ENCODE measurements at regions not wholly inside any gene's neighbourhood (a gene's known extent, or its start where the extent isn't known, plus 50 kb on each side); places are given as distances from the start of the nearest gene placed in this dataset.

DNA sequence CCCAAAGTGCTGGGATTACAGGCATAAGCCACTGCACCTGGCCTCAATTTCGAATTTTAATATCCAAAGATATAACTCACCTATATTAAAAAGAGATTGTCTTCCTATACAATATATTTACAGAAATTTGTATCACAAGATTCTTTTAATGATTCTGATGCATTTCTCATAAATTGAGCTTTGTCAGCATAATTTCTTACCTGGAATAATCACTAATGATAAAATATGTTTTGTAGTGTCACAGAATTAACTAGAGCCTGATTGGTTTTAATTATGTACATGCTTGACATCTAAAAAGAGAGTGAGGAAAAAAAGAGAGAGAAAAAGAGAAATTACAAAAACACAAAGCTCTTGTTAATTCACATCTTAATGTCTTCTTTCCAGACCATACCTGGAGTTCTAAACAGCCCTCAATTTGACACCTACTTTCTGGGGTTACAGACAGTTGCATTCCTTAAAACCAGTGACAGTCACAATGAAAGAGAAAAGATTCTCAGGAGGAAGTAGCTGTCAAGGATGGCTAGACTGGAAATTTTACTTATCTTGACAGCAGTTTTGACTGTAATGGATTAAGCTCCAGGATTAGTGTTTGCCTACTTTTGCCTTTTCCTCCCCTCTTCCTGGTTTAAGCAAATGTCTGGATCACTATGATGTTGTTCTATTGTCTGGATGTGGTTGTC, 214.4 kb downstream of the SPRY2 start:
- DNase-seq, result no peak

DNA sequence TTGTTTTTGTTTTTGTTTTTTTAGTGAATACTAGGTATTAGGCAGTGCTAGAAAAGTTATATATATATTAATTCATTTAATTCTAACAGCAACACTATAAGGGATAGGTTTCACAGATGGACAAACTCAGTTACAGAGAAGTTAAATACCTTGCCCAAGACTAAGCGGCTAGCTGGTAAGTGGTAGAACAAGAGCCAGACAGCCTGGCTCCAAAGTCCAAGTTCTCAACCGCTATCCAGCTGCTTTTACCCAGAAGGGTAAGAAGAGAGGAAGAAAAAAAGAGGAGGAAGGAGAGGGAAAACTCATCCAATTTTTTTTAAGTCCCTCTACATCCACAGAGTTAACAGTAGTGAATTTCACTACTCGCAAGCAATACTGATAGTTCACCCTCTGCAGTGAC, 217.0 kb downstream of the SPRY2 start:
- no peak for DNase-seq

DNA sequence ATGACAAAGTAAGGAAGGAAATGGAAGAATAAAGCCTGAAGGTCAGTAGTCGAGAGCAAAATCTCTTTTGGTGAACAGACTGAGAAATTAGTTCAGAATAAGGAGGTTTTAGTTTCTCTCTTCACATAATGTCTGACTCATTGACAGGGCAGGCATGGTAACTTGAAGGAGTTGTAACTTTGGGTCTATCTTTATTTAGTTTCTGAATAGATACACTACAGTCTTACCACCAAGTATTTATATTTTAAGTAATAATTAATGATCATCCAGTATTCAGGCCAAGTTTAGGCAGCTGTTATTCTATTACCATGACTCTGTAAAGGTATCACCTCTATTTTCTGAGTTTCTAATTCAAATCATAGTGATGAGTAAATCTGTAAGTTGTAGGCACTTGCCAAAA, 219.9 kb downstream of the SPRY2 start:
- no peak for DNase-seq

DNA sequence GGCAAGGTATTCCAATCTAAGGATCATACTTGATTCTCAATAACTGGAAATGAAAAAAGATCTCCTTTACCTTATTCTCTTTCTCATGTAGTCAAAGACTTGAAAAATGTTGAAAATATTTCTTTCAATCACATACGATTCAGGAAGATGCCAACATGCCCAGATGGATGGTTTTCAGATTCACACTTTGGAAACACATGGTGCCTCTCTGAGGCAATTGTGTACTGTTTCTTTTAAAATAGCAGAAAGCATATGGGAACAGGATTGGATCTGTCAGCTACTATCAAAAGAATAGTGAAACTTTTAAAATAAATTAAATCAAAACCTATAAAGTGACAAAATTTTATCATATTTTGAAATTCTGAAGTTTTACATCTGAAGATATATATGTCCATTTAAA, 222.4 kb downstream of the SPRY2 start:
- no peak for DNase-seq

DNA sequence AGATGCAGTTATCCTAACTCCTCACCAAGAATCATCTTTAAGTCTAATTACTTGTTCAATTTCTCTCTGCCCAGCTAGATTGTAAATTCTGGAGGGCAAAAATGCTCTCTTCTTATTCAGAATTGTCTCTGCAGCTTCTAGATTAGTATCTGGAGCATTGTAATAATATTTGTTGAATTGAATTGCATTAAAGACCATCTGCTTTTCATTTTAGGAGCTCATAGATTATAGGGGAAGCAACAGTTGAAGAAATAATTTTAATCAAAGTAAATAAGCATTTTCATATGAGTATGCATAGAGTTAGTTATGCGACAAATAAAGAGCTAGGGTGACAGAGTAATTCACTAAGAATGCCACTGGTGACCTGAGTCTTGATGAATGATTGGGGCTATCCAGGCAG, 222.8 kb downstream of the SPRY2 start:
- no peak for DNase-seq

DNA sequence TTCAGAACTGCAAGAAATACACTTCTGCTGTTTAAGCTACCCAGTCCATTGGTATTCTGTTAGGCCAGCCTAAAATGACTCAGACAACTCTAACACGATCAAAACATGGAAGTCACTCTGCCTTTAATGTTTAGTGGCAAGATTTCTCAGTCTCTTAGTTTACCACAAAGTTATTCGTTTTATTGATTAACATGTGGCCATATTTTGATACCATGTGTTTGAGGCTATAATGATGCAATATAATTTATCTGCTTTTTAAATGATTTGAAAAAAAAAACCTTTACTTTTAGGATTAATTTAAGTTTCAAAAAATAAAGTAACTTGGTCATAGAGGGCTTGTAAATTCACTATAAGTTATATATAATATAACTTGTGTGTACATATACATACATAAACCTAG, 223.4 kb downstream of the SPRY2 start:
- DNase-seq, result no peak

DNA sequence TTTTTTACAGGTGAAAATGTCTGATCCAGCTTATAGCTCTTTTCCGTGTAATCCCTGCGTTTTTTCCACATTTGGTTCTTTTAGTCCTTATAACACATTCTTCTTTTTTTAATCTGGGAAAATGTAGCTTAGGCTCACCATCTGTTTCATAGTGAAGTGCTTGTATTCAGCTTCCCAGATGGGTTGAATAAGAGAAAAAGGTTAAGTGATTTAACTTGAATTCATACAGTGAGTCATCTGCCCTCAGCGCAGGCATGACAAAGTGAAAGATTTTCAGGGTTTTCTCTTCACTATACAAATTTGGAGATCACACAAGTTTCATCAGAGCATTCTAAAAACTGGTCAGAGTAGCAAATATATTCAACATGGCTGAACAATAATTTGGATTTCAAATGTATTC, 224.8 kb downstream of the SPRY2 start:
- DNase-seq, result no peak

DNA sequence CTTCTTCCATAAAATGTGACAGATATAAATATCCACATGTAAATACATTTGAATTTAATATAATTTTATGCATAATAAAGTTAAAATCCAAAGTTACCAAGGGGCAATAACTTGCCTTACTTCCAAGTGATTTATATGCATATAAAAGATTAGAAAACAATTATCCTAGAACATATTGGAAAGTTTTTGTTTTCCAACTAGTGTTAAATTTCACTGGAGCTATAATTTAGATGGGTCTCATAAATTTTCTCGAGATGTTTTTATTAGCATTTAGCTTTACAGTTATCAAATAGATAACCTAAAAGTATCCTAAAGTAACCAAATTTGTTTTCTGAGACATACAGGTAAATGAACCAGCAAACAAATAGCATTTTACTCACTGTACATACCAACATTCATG, 225.3 kb downstream of the SPRY2 start:
- no peak for DNase-seq

DNA sequence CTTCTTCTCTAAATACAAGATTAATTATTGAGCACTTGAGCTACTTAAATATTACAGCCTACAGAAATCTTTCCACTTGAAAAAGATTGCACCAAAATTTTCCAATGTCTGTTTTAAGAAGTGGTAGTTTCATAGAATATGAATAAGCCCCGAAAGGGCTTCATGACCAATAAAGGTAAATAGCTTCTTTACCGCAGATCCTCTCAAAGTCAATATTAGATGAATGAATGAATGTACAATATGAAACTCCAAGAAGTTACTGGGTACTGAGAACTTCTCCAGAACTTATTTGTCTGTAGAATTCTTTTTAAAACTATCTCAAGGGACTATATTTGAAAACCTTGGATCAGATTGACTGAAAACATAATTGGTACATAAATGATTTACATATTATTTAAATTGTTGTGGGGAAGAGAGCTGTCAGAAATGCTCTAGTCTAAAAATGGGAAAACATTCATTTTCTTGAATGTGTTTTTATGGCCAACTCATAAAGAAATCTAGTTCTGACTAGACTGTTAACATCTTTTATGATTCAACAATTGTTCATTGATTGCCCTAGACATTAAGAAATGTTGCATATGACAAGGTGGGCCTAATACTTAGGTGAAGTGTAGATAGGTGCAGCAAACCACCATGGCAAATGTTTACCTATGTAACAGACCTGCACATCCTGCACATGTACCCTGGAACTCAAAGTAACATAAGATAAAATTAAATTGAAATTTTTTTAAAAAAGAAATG, 227.0 kb downstream of the SPRY2 start:
- DNase-seq, result no peak

DNA sequence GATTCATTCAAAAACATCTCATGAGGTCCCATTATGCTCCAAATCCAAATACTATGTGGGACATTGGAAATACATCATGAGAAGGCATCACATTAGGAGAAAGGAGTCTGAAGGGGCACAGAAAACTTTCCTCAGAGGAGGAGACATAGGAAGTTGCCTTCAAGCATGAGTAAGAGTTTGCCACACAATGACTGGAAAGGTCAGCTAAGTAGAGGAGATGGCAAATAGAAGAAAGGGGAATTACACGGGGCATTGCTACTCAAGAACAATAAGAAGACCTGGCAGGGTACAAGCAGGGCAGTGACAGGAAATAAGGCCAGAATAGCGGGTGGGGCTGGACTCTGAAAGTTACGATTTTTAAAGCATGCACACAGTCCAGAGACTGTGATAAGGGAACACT, 231.6 kb downstream of the SPRY2 start:
- DNase-seq, result no peak

DNA sequence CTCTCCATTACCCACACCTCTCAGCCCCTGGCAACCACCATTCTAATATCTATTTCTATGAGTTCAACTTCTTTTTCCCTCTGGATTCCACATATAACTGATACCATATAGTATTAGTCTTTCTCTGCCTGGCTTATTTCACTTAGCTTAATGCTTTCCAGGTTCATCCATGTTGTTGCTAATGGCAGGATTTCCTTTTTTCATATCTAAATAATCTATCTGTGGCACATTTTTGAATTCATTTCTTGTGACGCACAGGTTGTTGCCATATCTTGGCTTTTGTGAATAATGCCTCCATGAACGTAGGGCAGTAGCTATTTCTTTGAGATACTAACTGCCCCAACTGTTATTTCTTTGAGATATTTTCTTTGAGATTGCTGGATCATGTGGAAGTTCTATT, 235.6 kb downstream of the SPRY2 start:
- no peak for DNase-seq

DNA sequence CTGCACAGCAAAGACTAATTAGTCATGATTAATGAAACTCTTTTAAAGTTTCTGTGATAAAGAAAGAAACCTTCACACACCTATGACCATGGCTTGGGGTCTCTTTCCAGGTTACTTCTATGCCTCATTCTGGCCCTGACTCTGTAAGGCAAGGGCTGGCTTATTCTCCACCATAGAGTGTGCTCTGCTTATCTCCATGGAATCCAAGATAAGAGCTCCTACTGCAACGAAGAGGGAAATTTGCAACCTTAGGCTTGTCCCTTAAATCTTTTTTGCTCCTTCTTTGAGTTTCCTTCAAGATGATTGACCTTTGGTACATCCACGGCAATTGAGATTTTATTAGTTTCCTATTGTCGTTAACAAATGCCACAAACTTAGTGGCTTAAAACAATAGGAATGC, 239.9 kb downstream of the SPRY2 start:
- DNase-seq, result no peak

DNA sequence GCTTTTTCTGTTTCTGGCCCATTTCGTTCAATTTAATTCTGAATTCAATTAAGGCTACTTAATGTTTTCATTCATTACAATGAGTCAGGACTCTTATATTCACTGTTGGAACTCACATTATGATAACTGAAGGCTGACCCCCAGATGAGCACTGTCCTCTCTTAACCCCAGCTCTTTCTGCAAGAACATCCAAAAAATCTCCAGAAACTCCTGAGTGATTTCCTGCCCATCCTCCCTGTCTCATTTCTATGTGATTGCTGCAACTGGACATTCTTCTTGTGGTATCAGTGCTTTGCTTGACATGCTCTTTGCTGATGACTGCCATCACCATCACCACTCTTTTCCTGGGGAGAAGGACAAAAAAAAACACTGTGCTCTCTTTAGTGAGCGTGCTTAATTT, 240.3 kb downstream of the SPRY2 start:
- DNase-seq, result no peak

DNA sequence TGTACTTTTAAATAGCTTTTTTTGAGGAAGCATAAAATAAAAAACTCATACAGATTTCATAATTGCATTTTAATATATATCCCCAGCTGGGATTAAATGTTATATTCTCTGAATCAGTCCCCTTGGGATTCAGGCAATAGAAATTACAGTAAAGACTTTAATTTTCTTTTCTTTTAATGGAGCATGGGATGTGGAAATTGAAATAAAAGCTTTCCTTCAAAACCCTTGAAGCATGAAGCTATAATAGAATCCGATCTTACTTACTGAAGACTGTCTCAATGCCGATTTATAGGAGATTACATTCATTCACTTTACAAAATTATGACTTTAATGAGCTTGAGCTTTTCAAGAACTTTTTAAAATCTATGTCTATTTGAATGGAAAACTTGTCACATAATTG, 243.4 kb downstream of the SPRY2 start:
- no peak for DNase-seq

DNA sequence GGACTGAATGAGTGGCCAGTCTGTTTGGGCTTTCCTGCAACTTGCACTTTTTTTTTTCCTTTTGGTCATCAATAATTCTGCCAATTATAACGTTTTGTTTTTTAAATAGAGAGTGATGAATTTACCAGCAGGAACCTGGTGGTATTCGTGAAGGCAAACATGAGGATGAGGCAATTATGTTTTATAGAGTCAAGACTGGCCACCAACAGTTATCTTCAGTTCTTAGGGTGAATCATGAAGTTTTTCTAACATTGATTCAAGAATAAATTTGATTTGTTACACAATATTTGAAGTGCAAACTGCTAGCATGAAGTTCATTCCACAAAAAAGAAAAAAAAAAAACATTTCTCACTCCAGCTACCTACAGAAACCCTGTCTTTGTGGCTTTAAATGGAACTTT, 244.5 kb downstream of the SPRY2 start:
- no peak for DNase-seq

DNA sequence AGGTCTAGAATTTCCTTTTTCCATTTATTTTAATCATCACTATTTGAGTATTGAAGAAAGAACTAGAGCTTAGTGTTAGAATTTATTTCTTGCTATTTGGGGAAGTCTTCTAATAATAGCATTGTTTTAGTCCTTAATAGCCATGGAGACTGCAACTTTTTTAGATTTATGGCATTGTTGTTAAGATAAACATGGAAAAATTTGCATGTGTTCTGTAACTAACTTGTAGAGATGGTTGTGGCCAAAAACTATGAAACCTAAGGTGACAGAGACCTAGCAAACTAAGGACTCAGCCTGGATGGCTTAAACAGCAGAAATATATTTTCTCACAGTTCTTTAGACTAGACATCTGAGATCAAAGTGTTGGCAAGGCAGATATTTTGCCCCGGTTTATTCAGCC, 246.4 kb downstream of the SPRY2 start:
- DNase-seq, result no peak

DNA sequence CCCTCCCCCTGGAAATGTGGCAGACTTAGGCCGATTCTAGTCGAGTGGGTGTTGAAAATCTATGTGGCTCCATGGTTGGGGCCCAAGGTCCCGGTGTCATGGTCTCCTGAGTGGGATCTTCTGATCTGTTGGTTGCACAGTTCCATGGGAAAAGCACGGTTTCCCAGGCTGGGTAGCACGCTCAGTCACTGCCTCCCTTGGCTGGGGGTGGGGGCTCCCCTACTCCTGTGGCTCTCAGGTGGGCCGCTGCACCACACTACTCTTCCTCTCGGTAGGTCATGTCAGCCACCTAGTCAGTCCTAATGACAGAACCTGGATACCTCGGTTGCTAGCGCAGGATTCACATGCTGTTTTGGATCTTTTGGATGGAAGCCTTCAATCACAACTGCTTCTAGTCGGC, 247.0 kb downstream of the SPRY2 start:
- no peak for DNase-seq

DNA sequence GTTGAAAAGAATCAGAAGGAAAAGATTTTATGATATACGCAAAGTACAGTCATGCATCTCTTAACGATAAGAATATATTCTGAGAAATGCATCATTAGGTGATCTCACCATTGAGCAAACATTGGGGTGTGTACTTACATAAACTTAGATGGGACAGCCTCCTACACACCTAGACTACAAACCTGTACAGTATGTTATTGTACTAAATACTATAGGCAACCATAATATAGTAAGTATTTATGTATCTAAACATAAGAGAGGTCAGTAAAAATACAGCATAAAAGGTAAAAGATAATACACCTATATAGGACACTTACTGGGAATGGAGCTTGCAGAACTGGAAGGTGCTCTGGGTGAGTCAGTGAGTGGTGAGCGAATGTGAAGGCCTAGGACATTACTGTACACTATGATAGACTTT, 254.6 kb downstream of the SPRY2 start:
- DNase-seq, result no peak

DNA sequence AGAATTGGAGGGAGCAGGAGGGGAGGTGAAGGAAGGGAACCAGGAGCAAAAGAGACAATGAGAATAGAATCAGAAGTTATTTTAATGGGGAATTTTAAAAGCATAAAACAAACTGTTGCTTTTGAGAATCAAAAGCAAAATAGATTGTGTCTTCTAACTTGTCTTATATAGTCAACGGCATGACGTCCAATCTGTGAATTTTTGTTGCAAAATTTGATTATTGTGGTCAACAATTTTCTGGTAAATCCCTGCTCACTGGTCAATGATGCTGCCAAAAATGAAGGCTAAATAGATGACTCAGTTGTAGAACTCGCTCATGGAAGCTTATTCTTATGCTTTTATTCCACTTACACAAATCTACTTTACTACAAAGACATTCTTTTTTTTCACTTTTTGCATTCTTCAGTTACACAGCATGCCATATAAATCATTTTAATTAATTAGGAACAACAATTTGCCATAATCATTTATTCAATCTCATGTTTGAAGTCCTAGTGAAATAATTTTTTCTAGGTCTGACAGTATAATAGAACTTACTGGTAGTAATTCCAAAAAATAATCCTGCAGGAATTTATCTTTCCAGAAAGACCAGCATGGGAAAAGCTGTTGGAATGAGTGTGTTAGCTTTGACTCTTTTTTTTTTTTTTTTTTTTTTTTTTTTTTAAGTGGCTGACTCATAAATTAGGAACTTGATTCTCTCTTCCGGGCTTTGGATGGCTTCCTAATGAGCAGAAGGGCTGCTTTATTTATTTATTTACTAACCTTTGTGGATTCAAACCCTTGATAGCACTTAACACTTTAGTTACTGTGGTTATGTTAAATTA, 256.9 kb downstream of the SPRY2 start:
- DNase-seq, result no peak

DNA sequence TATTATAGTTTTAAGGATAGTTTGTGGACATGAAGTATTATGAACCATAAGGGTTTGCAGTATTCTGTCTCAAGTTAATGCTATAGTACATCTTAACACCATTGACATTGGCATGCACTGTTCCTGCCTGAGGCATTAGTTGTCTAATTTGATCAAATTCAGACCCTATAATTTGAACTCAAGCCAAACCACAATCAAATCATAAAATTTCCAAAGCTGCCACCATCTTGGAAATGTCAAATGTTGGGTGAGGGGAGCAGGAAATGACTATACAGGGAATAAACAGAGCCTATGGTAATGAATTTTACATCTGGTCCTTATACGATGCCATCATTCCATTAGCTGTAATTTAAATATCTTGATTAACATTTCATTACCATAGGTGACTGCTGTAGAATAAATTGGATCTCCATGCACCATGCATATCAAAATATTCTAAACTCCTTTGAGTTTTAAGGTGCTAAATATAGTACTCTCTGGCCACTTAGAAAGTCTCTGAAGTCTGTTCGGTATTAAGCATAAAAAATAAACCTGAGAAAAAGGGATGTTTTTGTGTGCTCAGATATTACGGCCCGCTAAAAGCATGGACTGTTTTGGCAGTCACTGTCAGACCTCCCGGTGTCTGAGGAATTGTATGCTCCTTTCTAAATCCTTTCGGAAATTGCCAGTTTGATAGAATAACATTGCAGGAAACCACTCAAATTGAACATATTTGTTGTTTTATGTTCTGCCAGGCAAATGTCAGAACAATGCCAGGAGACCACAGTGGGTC, 257.7 kb downstream of the SPRY2 start:
- DNase-seq, result peak; percentile 20

DNA sequence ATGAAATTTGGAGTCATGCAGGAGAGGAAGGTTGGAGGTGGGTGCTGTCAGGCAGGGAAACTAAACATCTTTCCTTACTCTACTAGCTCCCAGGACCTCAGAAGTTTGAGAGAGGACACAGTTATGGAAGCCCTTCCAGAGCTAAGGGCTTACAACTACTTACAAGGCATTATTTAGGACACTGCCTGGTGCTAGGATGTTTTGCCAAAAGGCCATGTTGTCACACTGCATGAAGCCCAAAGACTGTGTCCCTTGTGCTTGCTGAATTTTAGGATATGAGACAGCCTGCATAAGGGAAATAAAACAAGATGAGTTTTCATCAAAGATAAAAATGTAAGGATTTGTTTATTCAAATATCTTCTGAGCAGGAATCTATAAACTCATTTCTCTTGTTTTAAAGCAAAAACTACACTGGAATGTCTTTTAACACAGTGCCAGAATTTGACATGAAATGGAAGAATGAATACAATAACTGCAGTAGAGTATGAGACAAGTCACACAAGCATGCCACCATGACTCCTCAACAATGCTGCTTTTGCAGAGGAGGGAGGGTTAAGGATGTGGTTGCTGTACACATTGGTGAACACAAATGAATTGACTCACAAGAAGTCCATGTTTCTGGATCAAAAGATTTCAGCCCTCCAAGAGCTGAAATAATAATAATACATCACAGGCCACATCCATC, 258.4 kb downstream of the SPRY2 start:
- no peak for DNase-seq

DNA sequence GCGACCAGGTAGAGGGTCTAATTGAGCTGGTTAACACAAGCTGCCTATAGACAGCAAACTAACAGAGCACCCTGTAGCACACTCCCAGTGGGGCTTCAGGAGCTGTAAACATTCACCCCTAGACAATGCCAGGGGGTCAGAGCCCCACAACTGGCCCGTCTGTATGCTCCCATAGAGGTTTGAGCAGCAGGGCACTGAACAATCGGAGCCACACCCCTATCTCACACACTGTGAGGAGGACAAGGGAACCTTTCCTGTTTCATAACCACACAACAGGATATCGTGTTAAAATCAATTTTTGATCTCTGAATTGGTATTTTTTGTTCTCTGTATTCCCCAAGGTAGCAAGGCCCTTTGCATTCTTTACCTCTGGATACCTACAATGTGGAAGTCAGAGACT, 266.1 kb downstream of the SPRY2 start:
- DNase-seq, result no peak

Measured in NCI-H2081 treated with DMSO at 0.1 percent for 48 hours (cell line).